ENCODE measurements at regions not wholly inside any gene's neighbourhood (a gene's known extent, or its start where the extent isn't known, plus 50 kb on each side); places are given as distances from the start of the nearest gene placed in this dataset.

- no peak for DNase-seq
Measured at GRCh38 chr4:157616741-157617472, 396.4 kb downstream of the GRIA2 start.

GRCh38 chr4:157607996-157608395 is 387.5 kb downstream of the GRIA2 start:
- DNase-seq, result no peak

- DNase-seq, result no peak
Measured at GRCh38 chr4:157600583-157600982, 380.1 kb downstream of the GRIA2 start.

DNA sequence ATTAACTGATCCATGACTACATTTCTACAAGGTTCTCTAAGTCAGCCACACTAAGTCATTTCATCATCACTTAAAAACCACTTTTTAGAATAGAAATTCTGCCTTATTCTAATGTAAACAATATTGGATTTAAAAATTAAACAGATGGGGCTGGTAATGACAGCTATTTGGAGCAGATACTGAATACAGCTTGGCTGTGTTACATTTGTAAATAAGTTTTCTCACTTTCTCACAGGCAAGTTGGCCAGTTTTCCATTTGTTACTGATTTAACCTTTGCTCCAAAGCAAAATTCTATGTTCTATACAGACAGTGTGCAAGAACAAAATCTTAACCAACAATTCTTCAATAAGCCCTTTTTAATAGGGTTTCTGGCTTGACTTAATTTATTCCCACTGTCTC is 370.7 kb downstream of the GRIA2 start:
- DNase-seq, result no peak

DNA sequence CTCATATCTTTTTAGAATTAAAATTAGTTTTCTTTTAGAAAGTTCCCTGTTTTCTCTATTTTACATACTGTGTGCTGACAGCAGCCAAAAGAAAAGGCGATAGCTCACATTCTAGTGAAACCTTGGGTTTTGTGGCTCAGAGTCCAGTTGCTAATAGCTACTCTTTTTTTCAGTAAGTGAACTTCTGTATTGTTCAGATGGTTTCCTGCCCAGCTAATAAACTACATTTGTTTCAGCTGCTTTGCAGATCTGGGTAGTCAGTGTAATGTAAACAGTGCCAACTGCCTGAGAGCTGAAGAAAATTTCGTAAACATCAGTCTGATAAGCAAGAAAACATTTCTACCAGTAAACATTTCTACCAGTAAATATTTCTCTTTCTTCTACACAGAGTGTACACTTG is 370.2 kb downstream of the GRIA2 start:
- no peak for DNase-seq

DNA sequence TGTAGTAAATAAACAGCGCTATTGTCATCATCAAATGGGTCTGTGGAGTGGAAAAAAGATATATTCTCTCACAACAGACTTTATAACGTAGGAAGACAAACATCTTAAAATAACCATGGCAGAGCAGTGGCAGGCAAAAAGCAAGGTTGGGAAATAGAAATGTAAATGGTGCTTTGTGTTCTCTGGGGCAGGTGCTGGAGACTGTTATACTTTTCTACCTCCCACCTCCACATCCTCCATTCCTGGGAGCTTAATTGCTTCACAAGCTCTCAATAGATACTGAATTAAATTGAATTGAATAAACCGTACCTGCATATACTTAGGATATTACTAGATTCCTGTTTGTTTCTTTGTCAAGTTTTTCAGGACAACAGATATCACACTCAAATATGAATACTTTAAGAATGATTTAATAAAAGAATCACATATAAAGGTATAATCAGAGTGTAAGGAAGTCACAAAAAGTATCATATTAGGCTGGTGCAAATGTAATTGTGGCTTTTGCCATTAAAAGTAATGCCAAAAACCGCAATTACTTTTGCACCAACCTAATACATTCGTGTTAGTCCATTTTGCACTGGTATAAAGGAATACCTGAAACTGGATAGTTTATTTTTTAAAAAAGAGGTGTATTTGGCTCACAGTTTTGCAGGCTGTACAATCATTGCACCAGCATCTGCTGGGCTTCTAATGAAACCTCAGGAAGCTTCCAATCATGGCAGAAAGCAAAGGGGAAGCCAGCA is 367.3 kb downstream of the GRIA2 start:
- DNase-seq, result no peak

GRCh38 chr4:157582141-157582540 is 361.6 kb downstream of the GRIA2 start:
- no peak for DNase-seq

GRCh38 chr4:157576671-157577217 is 356.2 kb downstream of the GRIA2 start:
- no peak for DNase-seq

GRCh38 chr4:157575339-157575738 is 354.8 kb downstream of the GRIA2 start:
- no peak for DNase-seq

DNA sequence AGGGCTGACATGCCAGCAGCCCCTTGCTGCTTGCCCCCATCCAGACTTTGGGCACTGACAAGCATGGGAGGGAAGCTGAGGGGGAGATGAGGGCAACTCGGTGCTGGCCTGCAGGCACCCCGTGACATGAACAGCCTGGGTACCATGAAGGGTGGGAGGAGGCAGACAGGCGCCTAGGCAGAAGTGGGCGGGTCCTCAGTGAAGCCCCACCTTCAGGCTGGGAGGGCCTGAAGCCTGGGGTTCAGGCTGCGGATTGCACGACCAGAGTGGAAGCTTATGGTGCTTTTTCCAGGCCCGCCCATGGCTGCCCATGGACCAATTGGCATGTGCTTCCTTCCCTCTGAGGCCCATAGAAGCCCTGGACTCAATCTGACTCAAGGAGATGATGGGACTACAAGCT is 354.1 kb downstream of the GRIA2 start:
- no peak for DNase-seq

- DNase-seq, result no peak
Measured at GRCh38 chr4:157572951-157573350, 352.4 kb downstream of the GRIA2 start.

GRCh38 chr4:157572284-157572683 is 351.8 kb downstream of the GRIA2 start:
- no peak for DNase-seq

DNA sequence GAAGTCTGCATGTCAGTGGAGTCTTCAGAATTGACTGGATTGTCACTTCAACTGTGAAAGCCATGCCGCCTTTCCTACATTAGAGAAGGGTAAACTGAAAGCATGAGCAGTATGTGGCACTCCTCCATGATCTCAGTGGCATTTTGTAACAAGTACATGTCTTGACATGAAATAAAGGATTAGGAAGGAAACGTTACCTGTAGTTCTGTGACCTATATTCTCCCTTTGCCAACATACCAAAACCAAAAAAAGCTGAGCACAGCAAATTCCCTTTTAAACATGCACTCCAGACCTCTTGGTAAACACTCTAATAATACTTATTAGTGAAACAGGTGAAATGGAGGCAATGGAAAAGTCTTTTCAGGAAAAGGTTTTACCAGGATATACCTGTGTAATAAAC is 344.2 kb downstream of the GRIA2 start:
- no peak for DNase-seq

- no peak for DNase-seq
Measured at GRCh38 chr4:157564218-157564617, 343.7 kb downstream of the GRIA2 start.

GRCh38 chr4:157558016-157558415 is 337.5 kb downstream of the GRIA2 start:
- no peak for DNase-seq

DNA sequence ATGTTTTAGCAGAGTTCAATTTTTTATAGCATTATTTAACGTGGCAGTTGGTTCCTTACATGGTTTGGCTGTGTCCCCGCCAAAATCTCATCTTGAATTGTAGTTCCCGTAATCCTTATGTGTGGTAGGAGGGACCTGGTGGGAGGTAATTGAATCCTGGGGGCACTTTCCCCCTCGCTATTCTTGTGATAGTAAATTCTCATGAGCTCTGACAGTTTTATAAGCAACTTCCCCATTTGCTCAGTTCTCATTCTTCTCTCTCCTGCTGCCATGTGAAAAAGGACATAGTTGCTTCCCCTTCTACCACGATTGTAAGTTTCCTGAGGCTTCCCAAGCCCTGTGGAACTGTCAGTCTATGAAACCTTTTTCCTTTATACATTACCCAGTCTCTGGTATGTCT is 329.5 kb downstream of the GRIA2 start:
- DNase-seq, result no peak

DNA sequence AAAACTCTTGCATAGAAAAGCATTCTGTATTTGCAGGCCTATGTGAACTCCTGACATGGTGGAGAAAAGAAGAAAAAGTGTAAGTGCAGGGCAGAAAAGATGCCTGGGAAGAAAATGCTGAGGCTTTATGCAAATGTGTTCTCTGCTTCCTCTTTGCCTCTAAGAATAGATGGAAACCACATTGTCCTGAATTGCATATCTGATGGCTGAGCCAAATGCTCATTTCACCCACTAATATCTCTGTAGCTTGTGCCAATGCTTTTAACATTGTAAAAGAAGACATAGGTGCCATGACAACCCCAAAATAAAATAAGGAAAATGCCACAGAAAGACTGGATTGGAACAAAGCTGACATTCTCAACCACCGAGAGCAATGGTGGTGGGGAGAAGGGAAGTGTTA is 307.4 kb downstream of the GRIA2 start:
- no peak for DNase-seq

GRCh38 chr4:157521906-157522305 is 301.4 kb downstream of the GRIA2 start:
- no peak for DNase-seq

GRCh38 chr4:157514711-157515110 is 294.2 kb downstream of the GRIA2 start:
- no peak for DNase-seq

GRCh38 chr4:157509341-157509740 is 288.8 kb downstream of the GRIA2 start:
- DNase-seq, result no peak

- no peak for DNase-seq
Measured at GRCh38 chr4:157502656-157503055, 282.1 kb downstream of the GRIA2 start.

- DNase-seq, result no peak
Measured at GRCh38 chr4:157459785-157460184, 239.3 kb downstream of the GRIA2 start.

GRCh38 chr4:157447195-157447594 is 226.7 kb downstream of the GRIA2 start:
- no peak for DNase-seq

- DNase-seq, result no peak
Measured at GRCh38 chr4:157444014-157444413, 223.5 kb downstream of the GRIA2 start.

Measured in activated T-cell treated with anti-CD3 and anti-CD28 coated beads, Interleukin-2, amount 50 U/mL, for 48 hours (primary cell).